SKM-1 treated with dmso at 0.1 percent for 144 hours (cell line): ENCODE measurements at regions not wholly inside any gene's neighbourhood (a gene's known extent, or its start where the extent isn't known, plus 50 kb on each side); places are given as distances from the start of the nearest gene placed in this dataset.

Experiments
- DNase-seq: peaks from one replicate; lab custom pipeline; 2025; ENCODE audit not compliant: unreplicated experiment; lab: John Stamatoyannopoulos, UW

DNA sequence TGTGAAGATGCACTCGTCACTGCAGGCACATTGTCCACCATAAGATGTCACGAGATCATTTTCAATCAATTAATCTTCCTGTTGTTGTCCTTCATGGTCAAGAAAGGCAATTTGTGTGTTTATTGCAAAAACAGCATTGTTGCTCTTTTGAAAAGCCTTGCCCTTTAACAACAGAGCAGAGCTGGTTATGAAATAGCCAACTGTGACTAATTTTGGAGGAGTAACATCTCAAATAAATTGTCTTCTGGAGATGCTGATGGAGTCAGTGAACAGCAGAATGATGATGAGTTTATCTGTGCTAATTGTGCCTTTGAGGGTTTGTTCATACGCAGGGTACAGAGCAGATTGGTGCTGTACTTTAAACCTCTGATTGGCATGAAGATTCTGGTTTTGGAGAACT, 88.3 kb upstream of the E2F7 start:
- DNase-seq, result no peak

DNA sequence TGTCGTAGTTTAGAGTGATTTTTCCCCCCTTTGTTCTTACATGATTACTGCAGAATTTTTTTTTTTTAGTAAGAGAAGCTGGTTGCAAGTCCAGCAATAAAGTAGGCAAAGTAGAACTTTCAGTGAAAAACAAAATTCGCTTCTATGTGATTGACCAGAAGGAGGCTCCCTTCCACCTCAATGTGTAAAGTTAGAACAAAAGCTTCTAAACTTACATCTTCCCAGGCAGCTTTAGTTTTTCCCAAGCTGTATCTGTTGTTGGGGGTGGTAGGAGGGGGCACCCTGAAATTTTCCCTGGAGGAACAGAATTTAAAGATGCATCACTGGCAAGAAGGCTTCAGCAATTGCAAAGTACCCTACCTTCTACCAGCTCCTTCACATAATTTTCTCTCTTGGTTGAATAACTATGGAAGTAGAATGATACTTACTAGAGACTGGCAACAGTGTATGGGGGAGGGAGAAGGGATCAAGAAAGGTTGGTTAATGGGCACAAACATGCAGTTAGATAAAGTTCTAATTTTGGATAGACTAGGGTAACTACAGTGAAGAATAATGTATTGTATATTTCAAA, 87.3 kb upstream of the E2F7 start:
- no peak for DNase-seq

DNA sequence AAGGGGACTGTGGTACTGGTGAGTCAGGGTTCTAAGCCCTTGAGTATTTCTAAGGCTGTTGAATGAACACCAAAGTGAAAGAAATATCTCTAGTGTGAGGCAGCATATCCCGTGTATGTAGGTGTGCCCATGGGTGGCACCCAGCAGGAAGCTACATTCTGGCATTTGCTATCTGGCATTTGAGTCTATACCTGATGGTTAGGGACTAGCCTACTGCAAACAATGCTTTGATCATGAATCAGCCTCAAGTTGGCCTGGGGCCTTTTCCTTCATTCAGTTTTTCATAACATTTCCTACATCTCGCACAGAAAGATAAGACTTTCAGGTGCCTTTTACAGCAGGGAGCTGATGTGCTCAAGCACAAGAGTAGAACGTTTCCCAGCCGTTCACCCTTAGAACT, 85.7 kb upstream of the E2F7 start:
- no peak for DNase-seq

DNA sequence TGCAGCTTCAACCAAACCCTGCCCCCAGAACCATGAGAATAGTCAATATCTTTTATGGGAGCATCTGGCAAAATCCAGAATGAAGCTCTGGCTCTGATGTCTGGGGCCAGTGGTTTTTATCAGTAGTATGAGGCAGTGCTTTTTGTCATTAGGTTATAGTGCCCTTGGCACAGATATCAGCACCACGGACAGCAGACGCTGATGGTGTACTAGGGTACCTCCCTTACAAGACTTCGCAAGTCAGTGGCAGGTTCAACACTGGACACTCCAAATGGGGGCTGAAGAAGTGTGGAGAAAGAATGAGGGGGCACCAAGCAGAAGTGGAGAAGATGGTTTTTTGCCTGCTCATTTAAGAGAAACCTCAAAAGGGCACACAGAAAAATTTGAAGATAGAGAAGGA, 68.2 kb upstream of the E2F7 start:
- no peak for DNase-seq

DNA sequence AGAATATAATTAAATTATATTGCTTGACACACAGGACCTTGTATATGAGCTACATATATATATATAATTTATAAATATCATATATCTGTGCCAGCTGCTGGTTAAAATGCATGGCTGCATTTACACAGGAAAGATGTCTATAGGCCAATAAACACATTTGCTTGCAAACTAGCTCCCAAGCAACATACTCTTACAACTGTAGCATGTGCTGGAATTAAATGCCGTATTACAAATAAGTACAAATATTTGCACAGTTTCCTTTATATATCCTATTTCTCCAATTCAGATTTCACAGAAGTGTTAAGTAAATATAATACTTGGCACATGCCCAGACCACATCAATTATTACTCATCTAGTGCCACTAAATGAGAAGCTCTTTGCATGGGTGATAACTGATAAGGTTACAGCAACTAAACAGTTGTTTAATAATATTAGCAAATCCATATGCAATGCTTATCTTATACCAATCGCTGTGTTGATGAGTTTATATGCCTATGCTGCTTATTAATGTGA, 66.7 kb upstream of the E2F7 start:
- DNase-seq, result no peak

DNA sequence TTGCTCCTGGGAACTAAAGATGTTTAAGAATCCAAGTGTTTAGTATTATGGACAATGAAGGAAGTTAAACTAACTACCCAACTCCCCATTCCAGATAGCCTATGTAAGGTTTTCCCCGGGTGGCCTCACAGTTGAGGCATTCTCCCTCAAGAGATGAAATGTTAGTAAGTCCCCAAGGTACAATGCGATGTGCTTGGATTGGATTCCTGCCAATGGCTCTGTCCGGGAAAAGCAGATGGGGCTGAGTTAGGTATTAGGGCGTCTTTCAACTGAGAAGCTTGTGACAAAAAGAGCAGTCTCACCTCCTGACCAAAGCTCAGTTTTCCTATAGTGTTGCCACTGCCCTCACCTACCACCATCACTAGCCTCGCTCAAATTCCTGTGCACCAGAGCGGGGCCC, 64.8 kb upstream of the E2F7 start:
- DNase-seq, result no peak

DNA sequence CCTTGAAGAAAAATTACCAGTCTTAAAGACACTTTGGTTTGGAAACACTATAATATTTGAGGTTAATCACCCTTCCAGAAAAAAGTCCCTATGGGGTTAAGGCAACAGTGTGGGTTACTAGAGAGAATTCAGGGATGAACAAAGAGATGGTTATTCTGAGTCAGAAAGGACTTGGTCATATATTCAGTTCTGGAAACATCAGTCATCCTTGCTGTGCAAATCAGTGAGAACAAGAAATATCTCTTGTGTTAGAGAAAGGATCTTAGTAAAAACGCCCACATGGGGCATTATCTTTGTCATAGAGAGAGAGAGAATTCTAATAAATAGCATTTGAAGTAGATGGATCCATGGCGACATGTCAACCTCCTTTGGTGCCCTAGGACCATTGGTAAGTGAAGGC, 59.4 kb upstream of the E2F7 start:
- no peak for DNase-seq

DNA sequence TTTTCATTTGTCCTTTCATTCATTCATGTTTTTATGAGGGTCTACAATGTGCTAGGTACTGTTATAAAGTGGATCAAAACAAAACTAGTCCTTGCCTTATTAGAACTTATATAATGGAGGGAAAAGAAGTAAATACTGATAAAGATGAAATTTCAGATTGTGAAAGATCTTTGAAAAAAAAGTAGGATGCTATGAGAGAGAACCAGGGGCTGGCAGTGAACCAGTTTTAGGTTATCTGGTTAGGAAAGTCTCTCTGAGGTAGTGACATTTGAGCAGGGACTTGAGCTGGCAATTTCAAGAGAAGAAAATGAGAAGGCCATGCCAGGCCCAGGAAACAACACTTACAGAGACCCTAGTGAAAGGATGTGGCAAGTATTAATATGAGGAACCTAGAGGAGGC, 57.3 kb upstream of the E2F7 start:
- DNase-seq, result no peak

DNA sequence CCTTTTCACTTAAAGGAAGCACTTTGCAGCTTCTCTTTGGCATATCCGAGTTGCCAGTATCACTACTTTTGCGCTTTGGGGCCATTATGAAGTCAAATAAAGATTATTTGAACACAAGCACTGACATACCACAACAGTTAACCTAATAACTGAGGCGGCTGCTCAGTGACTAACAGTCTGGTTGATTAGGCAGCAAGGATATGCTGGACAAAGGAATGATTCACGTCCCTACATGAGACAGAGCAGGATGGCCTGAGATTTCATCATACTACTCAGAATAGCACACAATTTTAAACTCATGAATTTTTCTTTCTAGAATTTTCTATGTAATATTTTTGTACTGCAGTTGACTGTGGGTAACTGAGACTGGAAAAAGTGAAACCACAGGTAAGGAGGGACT, 56.9 kb upstream of the E2F7 start:
- DNase-seq, result no peak

DNA sequence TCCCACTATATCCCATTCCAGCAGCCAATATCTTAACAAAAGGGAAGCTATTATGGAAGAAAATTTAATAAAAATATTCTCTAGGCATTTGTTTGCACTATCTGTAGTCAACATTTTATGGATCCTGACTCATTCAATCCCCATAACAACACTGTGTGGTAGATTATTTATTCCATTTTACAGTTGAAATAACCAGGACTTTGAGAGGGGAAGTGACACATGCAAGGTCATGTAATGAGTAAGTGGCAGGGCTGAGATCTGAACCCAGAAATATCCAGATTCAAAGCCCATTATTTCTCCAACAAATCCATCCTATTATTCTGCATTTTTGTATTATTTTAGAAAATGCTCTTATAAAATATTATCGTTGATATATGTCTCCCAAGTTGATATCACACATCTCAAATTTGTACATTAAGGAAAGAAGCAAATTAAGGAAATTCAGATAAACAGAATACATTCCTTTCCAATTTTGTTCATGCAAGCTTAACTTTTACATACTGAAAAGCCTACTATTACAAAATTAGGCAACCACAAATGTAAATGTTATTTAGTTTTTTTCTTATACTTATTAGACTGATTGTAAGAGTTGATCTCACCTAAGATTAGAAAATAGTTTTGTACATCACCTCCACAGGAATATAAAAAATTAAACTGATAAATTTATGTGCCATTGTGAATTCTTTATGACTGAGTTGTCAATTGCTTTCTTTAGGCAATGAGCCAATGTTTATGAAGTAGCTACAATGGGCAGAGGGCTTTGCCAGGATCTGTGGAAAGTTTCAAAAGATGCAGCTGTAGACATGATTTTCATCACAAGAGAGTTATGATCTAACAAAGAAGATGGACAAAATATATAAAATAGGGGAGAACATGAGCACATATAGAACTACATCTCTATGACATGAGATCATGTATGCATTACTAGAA, 55.1 kb upstream of the E2F7 start:
- DNase-seq, result no peak

DNA sequence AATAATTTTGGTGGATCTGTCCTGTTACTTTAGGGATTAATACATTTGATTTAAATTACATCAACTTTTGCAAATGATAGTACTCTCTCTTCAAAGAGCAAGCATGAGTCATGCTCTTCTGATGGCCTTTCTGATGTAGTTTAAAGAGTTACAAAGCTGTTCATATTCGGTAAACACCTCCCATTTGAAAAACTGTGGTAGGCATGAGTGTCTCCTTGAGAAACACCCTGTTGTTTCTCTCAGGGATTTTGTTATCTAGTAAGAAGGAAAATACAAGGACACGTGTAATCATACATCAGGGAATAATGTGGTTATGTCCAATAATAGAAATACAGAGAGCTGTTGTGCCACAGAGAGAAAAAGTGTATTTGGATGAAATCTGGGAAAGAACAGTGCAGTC, 53.3 kb upstream of the E2F7 start:
- no peak for DNase-seq

DNA sequence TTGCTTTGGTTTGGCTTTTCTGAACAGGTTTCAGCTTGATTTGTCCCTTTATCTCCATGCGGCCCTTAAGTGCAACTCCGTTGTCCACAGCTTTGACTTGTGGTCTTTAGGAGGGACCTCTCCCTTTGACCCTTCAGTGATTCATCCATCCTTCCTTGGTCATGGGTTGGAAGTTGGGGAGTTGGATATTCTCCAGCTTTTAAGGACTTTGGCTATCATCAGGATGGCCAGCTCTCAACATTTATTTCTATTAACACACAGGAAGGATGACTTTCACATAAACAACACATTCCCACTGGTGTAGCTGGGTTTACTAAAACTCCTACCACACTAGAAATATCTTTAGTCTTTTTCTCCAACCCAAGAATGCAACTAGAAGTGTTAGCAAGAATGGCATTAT, 50.9 kb upstream of the E2F7 start:
- DNase-seq, result no peak

DNA sequence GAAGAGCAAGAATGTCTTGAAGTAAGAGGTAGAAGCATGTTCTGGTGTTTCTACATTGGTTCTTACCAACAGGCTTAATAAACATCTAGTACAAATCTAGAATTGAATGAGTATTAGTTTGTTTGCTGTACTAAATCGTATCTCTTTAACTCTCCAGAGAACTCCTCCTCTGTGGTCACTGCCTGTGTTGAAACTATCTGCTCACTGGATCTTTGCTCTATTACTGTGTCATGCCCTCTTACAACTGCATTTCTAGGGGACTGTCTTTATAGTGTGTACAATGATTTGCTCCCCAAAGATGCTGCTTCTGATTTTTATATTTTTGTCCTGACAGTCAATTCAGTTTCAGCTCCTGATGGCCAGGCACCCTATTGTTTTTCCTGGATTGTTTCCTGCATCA, 50.1 kb upstream of the E2F7 start:
- no peak for DNase-seq
